Caki2 (cell line): ENCODE measurements at regions not wholly inside any gene's neighbourhood (a gene's known extent, or its start where the extent isn't known, plus 50 kb on each side); places are given as distances from the start of the nearest gene placed in this dataset.
"Not testable (repeated sequence)": the region's sequence is repeated elsewhere in the genome, so short reads cannot be mapped to it uniquely, and the experiment has no call there.

Experiments
- DNase-seq: peaks from one replicate; pipeline ENCODE4 v3.0.0-alpha.2; 2015; ENCODE audit warnings: low read depth
- in situ Hi-C: cut with HindIII; loops from 2 replicates; pipeline ENCODE4 v1.10.0; 2016; ENCODE audit warnings: low sequenced_read_pairs, low pct_unique_long_range_greater_than_20kb, mixed read lengths

GRCh38 chrX:45424326-45424725, 223.7 kb upstream of the DIPK2B start:
- DNase-seq = no peak
- in situ Hi-C loops = no loop called here

- DNase-seq = no peak
- in situ Hi-C loops = no loop called here
These were observed 221.7 kb upstream of the DIPK2B start for GRCh38 chrX:45422216-45422925.

- in situ Hi-C loops = no loop called here
These were observed 221.1 kb upstream of the DIPK2B start for GRCh38 chrX:45421806-45422205.

GRCh38 chrX:45404206-45404605, 203.5 kb upstream of the DIPK2B start:
- in situ Hi-C loops = no loop called here
- DNase-seq = no peak

More at GRCh38 chrX:45421806-45422205, 221.1 kb upstream of the DIPK2B start:
- no peak for DNase-seq

DNA sequence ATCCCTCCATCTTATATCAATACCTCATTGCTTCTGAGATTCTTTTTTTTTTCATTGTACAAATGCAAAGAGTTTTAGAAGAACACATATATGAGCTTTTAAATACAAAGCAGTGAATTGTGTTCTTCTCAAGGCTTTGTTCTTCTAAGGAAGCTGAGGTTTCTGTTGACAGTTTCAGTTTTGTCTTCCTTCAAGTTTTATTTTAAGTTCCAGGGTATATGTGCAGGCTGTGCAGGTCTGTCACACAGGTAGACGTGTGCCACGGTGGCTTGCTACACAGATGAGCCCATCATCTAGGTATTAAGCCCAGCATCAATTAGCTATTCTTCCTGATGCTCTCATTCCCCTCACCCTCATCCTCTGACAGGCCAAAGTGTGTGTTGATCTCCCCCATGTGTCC, 201.2 kb upstream of the DIPK2B start:
- DNase-seq = no peak
- in situ Hi-C loops = no loop called here

DNA sequence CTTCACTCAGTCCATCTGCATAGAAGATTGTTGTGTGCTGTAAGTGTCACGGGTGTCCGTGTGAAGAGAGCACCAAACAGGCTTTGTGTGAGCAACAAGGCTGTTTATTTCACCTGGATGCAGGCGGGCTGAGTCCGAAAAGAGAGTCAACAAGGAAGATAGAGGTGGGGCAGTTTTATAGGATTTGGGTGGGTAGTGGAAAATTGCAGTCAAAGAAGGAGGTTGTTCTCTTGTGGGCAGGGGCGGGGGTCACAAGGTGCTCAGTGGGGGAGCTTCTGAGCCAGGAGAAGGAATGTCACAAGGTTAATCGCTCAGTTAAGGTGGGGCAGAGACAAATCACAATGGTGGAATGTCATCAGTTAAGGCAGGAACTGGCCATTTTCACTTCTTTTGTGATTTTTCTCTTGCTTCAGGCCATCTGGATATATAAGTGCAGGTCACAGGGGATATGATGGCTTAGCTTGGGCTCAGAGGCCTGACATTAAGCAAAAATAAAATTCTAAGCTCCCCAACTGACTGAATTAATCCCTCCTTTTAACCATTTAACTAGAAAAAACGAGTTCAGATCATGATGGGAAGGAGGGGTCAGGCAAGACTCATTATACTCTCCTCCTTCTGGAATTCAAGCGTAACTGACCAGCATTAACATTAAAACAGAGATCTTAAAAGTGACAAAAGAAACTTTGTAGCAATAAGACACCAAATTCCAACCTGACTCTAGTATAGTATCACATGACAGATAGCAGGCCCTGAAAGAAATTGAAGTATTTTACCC, 200.5 kb upstream of the DIPK2B start:
- in situ Hi-C loops, DNase-seq: not testable (repeated sequence)

- DNase-seq = no peak
These were observed 199.5 kb upstream of the DIPK2B start for GRCh38 chrX:45400027-45400779.

DNA sequence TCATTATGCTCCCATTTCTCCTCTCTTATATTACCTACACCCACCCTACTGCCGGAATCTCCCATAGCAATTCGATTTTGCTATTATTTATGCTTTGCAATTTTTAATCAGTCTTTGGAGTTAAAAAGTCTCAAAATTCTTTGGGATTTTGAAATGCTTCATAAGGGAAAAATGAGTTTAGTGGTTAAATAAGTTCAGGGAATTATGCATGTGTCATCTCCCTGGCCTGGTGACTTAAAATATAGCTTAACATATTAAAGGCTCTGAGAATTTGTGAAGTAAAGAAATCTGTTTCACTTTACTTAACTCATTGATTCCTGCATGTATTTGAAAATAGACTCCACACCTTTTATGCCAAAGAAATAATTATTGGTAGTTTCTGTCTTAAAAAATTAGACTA, 185.1 kb upstream of the DIPK2B start:
- DNase-seq = no peak
- in situ Hi-C loops = no loop called here

More at GRCh38 chrX:45400027-45400779, 199.5 kb upstream of the DIPK2B start:
- in situ Hi-C loops = no loop called here

- in situ Hi-C loops = no loop called here
- DNase-seq = no peak
These were observed 181.2 kb upstream of the DIPK2B start for GRCh38 chrX:45381841-45382240.

DNA sequence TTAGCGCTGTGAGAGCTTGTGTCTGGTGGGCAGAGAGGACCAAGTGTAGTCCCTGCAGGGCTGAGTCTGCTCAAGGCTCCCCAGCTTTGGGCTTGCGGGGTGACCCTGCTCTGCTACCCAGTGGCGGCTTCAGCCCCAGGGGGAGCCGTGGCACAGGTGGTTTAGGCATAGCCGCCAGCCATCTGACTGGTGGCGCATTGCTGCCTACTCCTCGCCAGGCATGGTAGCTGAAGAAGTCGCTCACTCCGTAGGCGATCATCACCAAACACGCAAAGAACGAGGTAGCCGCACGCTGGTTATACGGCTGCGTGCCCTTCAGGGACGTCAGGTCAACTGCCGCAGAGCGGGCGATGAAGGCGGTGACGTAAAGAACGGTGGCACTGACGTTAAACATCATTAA, 180.7 kb upstream of the DIPK2B start:
- in situ Hi-C loops = no loop called here
- DNase-seq = no peak

- DNase-seq = no peak
- in situ Hi-C loops = no loop called here
These were observed 178.6 kb upstream of the DIPK2B start for GRCh38 chrX:45379236-45379635.

GRCh38 chrX:45372151-45372550, 171.5 kb upstream of the DIPK2B start:
- no peak for DNase-seq
- in situ Hi-C loops = no loop called here

GRCh38 chrX:45368705-45369104, 168.0 kb upstream of the DIPK2B start:
- in situ Hi-C loops = no loop called here
- no peak for DNase-seq

DNA sequence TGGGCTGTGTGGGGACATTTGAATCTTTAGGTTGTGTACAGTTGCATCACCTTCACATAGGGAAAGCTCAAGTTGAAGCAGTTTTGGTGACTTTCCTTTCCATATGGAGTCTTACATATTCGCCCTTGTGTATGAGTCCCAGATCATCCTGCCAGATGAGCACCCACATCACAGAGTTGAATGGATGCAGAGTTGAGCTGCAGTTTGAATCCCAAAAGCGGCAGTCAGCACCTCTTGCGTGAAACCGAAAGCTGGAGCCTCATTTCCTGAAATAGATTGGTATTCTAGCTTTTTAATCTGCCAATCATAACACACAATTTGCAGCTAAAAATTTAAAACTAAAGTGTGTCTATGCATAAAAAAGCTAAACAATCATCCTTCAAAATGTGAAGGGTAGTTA, 162.9 kb upstream of the DIPK2B start:
- in situ Hi-C loops = no loop called here
- no peak for DNase-seq

GRCh38 chrX:45360571-45360970, 159.9 kb upstream of the DIPK2B start:
- no peak for DNase-seq
- in situ Hi-C loops = no loop called here

DNA sequence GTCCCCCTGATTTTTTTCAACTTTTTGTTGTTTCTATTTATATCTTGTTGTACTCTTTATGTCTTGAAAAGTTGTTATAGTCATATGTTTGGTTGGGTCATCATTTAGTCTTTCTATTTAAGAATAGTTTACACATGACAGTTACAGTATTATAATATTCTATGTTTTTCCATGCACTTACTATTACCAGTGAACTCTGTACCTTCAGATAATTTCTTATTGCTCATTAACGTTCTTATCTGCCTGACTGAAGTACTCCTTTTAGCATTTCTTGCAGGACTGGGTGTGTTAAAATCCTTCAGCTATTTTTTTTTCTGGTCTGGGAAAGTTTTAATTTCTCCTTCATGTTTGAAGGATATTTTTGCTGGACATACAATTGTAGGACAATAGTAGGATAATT, 157.7 kb upstream of the DIPK2B start:
- DNase-seq = no peak
- in situ Hi-C loops = no loop called here

GRCh38 chrX:45353456-45353855, 152.8 kb upstream of the DIPK2B start:
- in situ Hi-C loops = no loop called here
- no peak for DNase-seq

DNA sequence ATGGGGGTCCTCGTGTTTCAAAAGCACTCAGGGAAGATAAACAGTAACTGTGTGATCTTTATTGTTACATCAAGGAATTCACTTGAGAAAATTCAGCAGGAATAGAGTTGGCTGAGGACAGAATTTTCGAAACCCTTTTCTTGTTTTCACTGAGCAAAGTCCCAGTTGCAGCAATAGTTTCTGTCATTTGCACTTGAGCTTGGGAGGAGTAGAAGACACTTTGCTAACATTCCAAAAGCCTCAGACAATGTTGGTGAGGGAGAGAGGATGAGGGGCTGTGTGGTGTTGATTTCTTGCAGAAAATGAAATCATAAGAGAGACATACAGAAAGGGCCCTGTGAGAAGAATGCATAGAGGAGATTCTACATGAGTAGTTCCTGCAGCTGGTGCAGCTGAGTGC, 151.9 kb upstream of the DIPK2B start:
- in situ Hi-C loops = no loop called here

GRCh38 chrX:45351478-45351877, 150.8 kb upstream of the DIPK2B start:
- DNase-seq = no peak
- in situ Hi-C loops = no loop called here

More for the DNA sequence above, 151.9 kb upstream of the DIPK2B start:
- DNase-seq = no peak
